SK-N-SH (cell line): ENCODE measurements at regions not wholly inside any gene's neighbourhood (a gene's known extent, or its start where the extent isn't known, plus 50 kb on each side); places are given as distances from the start of the nearest gene placed in this dataset.
"Not testable (repeated sequence)": the region's sequence is repeated elsewhere in the genome, so short reads cannot be mapped to it uniquely, and the experiment has no call there.

ENCODE experiments used
- CTCF ChIA-PET: fragments of 300-600, 350-600 bp; formaldehyde crosslinking; extraction: SDS; loops from one replicate; lab custom pipeline; 2021; lab: Yijun Ruan, JAX
- POLR2A ChIA-PET: fragments of 350-600 bp; sonication (Branson Sonifier 250); formaldehyde crosslinking; extraction: SDS; loops from one replicate; lab custom pipeline; 2020; ENCODE audit warnings: antibody characterized with exemption, inconsistent platforms; lab: Yijun Ruan, JAX
- DNase-seq: peaks from one replicate; pipeline ENCODE4 v3.0.0; 2012
- H2AFZ ChIP-seq: fragments of 200-600 bp; sonication (generic); 2 replicates; pipeline ENCODE4 v1.8.1; 2016; ENCODE audit warnings: antibody characterized with exemption, mild to moderate bottlenecking, low read depth
- H3F3A ChIP-seq: fragments of 200-600 bp; sonication (generic); replicated peaks from 2 replicates; pipeline ENCODE3; 2016; ENCODE audit warnings: antibody characterized with exemption, mild to moderate bottlenecking; ENCODE audit not compliant: insufficient read depth
- H3K27ac ChIP-seq, 2 experiments: fragments of 200-500 bp in 1 of 2; fragments of 200-600 bp in 1 of 2; sonication (Bioruptor generic) in 1 of 2; sonication (generic), shearing (Covaris generic) in 1 of 2; 2 replicates each; pipeline versions ENCODE4 v1.5.1 to v1.6.1; 2014 to 2016; ENCODE audit warnings: low read depth in 2 of 2, inconsistent platforms in 1 of 2, low read length in 1 of 2, mild to moderate bottlenecking in 1 of 2, mixed read lengths in 1 of 2
- H3K27me3 ChIP-seq: fragments of 200-600 bp; sonication (generic), shearing (Covaris generic); 2 replicates; pipeline ENCODE4 v1.6.1; 2016; ENCODE audit warnings: mixed run types; ENCODE audit not compliant: insufficient read depth
- H3K36me3 ChIP-seq, 2 experiments: fragments of 200-500 bp in 1 of 2; fragments of 200-600 bp in 1 of 2; sonication (Bioruptor generic) in 1 of 2; sonication (generic) in 1 of 2; replicated peaks in 1 of 2; 2 replicates each; pipeline versions ENCODE3 to v1.5.1; 2014 to 2016; ENCODE audit warnings: low read length in 1 of 2, mild to moderate bottlenecking in 1 of 2; ENCODE audit not compliant: insufficient read depth in 2 of 2, control insufficient read depth in 1 of 2
- H3K4me1 ChIP-seq, 2 experiments: fragments of 200-500 bp in 1 of 2; fragments of 200-600 bp in 1 of 2; sonication (Bioruptor generic) in 1 of 2; sonication (generic), shearing (Covaris generic) in 1 of 2; 2 replicates each; pipeline versions ENCODE4 v1.5.1 to v1.6.1; 2014 to 2016; ENCODE audit warnings: low read depth in 1 of 2, low read length in 1 of 2, mixed run types in 1 of 2; ENCODE audit not compliant: insufficient read depth in 2 of 2, control insufficient read depth in 1 of 2
- H3K4me2 ChIP-seq: fragments of 200-600 bp; sonication (generic), shearing (Covaris generic); 2 replicates; pipeline ENCODE4 v1.6.1; 2017; ENCODE audit warnings: mixed run types
- H3K4me3 ChIP-seq, 2 experiments: fragments of 200-500 bp in 1 of 2; fragments of 200-600 bp in 1 of 2; sonication (Bioruptor generic) in 1 of 2; sonication (generic), shearing (Covaris generic) in 1 of 2; 2 replicates each; pipeline versions ENCODE4 v1.5.1 to v1.8.1; 2014 to 2016; ENCODE audit warnings: low read depth in 2 of 2, inconsistent platforms in 1 of 2, low read length in 1 of 2, mild to moderate bottlenecking in 1 of 2, mixed read lengths in 1 of 2, moderate library complexity in 1 of 2
- H3K79me2 ChIP-seq: fragments of 200-600 bp; sonication (generic); 2 replicates; pipeline ENCODE4 v1.8.1; 2017; ENCODE audit warnings: mild to moderate bottlenecking; ENCODE audit not compliant: insufficient read depth
- H3K9ac ChIP-seq: fragments of 200-600 bp; sonication (generic); 2 replicates; pipeline ENCODE4 v1.6.1; 2017; ENCODE audit warnings: mixed run types
- H3K9me2 ChIP-seq: fragments of 200-600 bp; sonication (generic); 2 replicates; pipeline ENCODE4 v1.6.1; 2017; ENCODE audit warnings: mixed run types
- H3K9me3 ChIP-seq: fragments of 200-600 bp; sonication (generic); 2 replicates; pipeline ENCODE4 v1.6.1; 2017; ENCODE audit warnings: mixed run types, mild to moderate bottlenecking, moderate library complexity
- H4K20me1 ChIP-seq: fragments of 200-600 bp; sonication (generic); 2 replicates; pipeline ENCODE4 v1.6.1; 2017; ENCODE audit warnings: mild to moderate bottlenecking, mixed run types; ENCODE audit not compliant: insufficient read depth
- ELF1 ChIP-seq: IDR thresholded peaks from 2 replicates; pipeline ENCODE4 v1.4.0; 2012
- EP300 ChIP-seq, 2 experiments: IDR thresholded peaks; 2 replicates each; pipeline versions ENCODE4 v1.4.0 to v1.6.1; 2012; ENCODE audit warnings: borderline replicate concordance in 1 of 2, low read depth in 1 of 2, low read length in 1 of 2
- FOSL2 ChIP-seq: IDR thresholded peaks from 2 replicates; pipeline ENCODE4 v1.4.0; 2012; ENCODE audit warnings: low read depth, mild to moderate bottlenecking, moderate library complexity, borderline replicate concordance
- FOXJ3 ChIP-seq: sonication (generic); formaldehyde crosslinking; IDR thresholded peaks from 2 replicates; pipeline ENCODE4 v1.5.1; 2020; ENCODE audit warnings: mild to moderate bottlenecking, missing genetic modification reagents
- GATA2 ChIP-seq: sonication (generic); formaldehyde crosslinking; IDR thresholded peaks from 2 replicates; pipeline ENCODE4 v1.5.0; 2020; ENCODE audit warnings: mild to moderate bottlenecking, missing genetic modification reagents
- IRF3 ChIP-seq: fragments of 150-350 bp; IDR thresholded peaks from 2 replicates; pipeline ENCODE4 v1.6.1; 2016; ENCODE audit warnings: mild to moderate bottlenecking, low read depth, low read length
- MAX ChIP-seq: IDR thresholded peaks from 2 replicates; pipeline ENCODE4 v1.4.0; 2012; ENCODE audit warnings: low read depth
- PBX3 ChIP-seq: IDR thresholded peaks from 2 replicates; pipeline ENCODE4; 2012
- REST ChIP-seq: IDR thresholded peaks from 2 replicates; pipeline ENCODE4 v1.6.1; 2012; ENCODE audit warnings: mild to moderate bottlenecking, low read depth, low read length, moderate library complexity
- RFX5 ChIP-seq: IDR thresholded peaks from 2 replicates; pipeline ENCODE4 v1.6.1; 2012; ENCODE audit warnings: mild to moderate bottlenecking, improper control_type of control experiment, low read length
- RXRA ChIP-seq: IDR thresholded peaks from 2 replicates; pipeline ENCODE4 v1.4.0; 2012; ENCODE audit warnings: low read depth, mild to moderate bottlenecking, borderline replicate concordance
- SIN3A ChIP-seq: IDR thresholded peaks from 2 replicates; pipeline ENCODE4 v1.6.1; 2012; ENCODE audit warnings: low read depth, mild to moderate bottlenecking, low read length, moderate library complexity, borderline replicate concordance
- SMC3 ChIP-seq: IDR thresholded peaks from 2 replicates; pipeline ENCODE4 v1.6.1; 2012; ENCODE audit warnings: low read depth, low read length, improper control_type of control experiment
- TEAD4 ChIP-seq: IDR thresholded peaks from 2 replicates; pipeline ENCODE4 v1.4.0; 2012; ENCODE audit warnings: mild to moderate bottlenecking, borderline replicate concordance; ENCODE audit not compliant: insufficient read depth
- YY1 ChIP-seq: IDR thresholded peaks from 2 replicates; pipeline ENCODE4 v1.4.0; 2012; ENCODE audit warnings: low read depth, mild to moderate bottlenecking
- WGBS: methylation state at CpG from one replicate; pipeline ENCODE4 v1.1.6; 2017; ENCODE audit warnings: low lambda C conversion rate; 5-methylcytosine and 5-hydroxymethylcytosine counted together

- no peak for TF ChIP-seq IRF3
- TF ChIP-seq GATA2 (CRISPR knock-in tag) = peak; percentile 89
- TF ChIP-seq TEAD4 = no peak
- TF ChIP-seq FOXJ3 (CRISPR knock-in tag) = peak; percentile 81; the same call in 1 of the 2 replicates
Measured at GRCh38 chr1:188170411-188170810, 1341.7 kb downstream of the PLA2G4A start (continued).

- Histone ChIP-seq H3K79me2 (no peaks in the 10 kb centered on the region), H3K4me3 (no peak overlapping the region), H3K9me2 (peaks cover 4% of the 10 kb centered on the region; the same call in 1 of the 2 replicates), H3K27ac (peak overlapping the region in 1 of 2 experiments; percentile 87; a peak in 2 of 4 replicates), H3K4me2 (no peak overlapping the region), H3K9me3 (no peaks in the 10 kb centered on the region), H3K9ac (no peak overlapping the region), H3F3A (no peaks in the 10 kb centered on the region), H4K20me1 (no peaks in the 10 kb centered on the region), H3K36me3 (no peaks in the 10 kb centered on the region), H2AFZ (no peak overlapping the region), H3K4me1 (peaks cover 0 to 19% of the 10 kb centered on the region in 2 experiments; a peak in 2 of 4 replicates), H3K27me3 (no peaks in the 10 kb centered on the region)
- DNase-seq = no peak
- ChIA-PET CTCF (no interaction called here), POLR2A (no interaction called here)
- no peak for TF ChIP-seq SIN3A
- TF ChIP-seq EP300 (IDR thresholded peaks at IDR 0.05; ENCODE audit: borderline replicate concordance in 1 of 2, low read depth in 1 of 2, low read length in 1 of 2) = peak in 1 of 2 experiments; percentile 59; a peak in 1 of 4 replicates
- 67% methylated on average over 1 of the region's 1 CpG for WGBS
Measured at GRCh38 chr1:188170935-188171334, 1342.2 kb downstream of the PLA2G4A start.

- H3K4me3 ChIP-seq, POLR2A ChIA-PET, H3K79me2 ChIP-seq, H2AFZ ChIP-seq, H3K9ac ChIP-seq, H3K4me2 ChIP-seq, H3K4me1 ChIP-seq, H3K9me3 ChIP-seq, H4K20me1 ChIP-seq, H3K27me3 ChIP-seq, H3K9me2 ChIP-seq, CTCF ChIA-PET, H3K27ac ChIP-seq, DNase-seq, H3F3A ChIP-seq, H3K36me3 ChIP-seq: not testable (repeated sequence)
- WGBS = 79% methylated on average over 10 of the region's 10 CpGs
Measured at GRCh38 chr1:188182063-188182462, 1353.3 kb downstream of the PLA2G4A start.

GRCh38 chr1:188188317-188188716, 1359.6 kb downstream of the PLA2G4A start:
- CTCF ChIA-PET = no interaction called here
- Histone ChIP-seq H3K9me2 (no peaks in the 10 kb centered on the region), H3F3A (no peaks in the 10 kb centered on the region), H3K4me3 (no peak overlapping the region), H3K79me2 (no peaks in the 10 kb centered on the region), H3K36me3 (no peaks in the 10 kb centered on the region), H3K4me2 (no peak overlapping the region), H4K20me1 (no peaks in the 10 kb centered on the region), H3K4me1 (no peaks in the 10 kb centered on the region), H3K9me3 (no peaks in the 10 kb centered on the region), H2AFZ (no peak overlapping the region), H3K9ac (no peak overlapping the region), H3K27ac (no peak overlapping the region), H3K27me3 (no peaks in the 10 kb centered on the region)
- 80% methylated on average over 2 of the region's 2 CpGs for WGBS
- POLR2A ChIA-PET = no interaction called here
- no peak for DNase-seq
- TF ChIP-seq MAX (no peak), FOSL2 (no peak), SIN3A (no peak), RFX5 (no peak), SMC3 (no peak), RXRA (no peak), PBX3 (no peak), REST (no peak), YY1 (no peak), ELF1 (no peak)
